ENCODE measurements at regions not wholly inside any gene's neighbourhood (a gene's known extent, or its start where the extent isn't known, plus 50 kb on each side); places are given as distances from the start of the nearest gene placed in this dataset.

- TF ChIP-seq CTCF (IDR thresholded peaks at IDR 0.05): no peak
- no peak for TF ChIP-seq EP300 (IDR thresholded peaks at IDR 0.05)
Measured at GRCh38 chr5:86228147-86228546, 389.6 kb upstream of the COX7C start.
